HepG2 (cell line): ENCODE measurements at regions not wholly inside any gene's neighbourhood (a gene's known extent, or its start where the extent isn't known, plus 50 kb on each side); places are given as distances from the start of the nearest gene placed in this dataset.

ENCODE experiments used
- GFI1 ChIP-seq: sonication (generic); formaldehyde crosslinking; IDR thresholded peaks from 2 replicates; pipeline ENCODE4 v1.5.0; 2020; ENCODE audit warnings: missing genetic modification reagents, mild to moderate bottlenecking, borderline replicate concordance
- JUNB ChIP-seq: sonication (generic); formaldehyde crosslinking; IDR thresholded peaks from 2 replicates; pipeline ENCODE4 v1.8.0; 2022; ENCODE audit warnings: missing genetic modification reagents, mild to moderate bottlenecking, borderline replicate concordance
- NR2F2 ChIP-seq: IDR thresholded peaks from 2 replicates; pipeline ENCODE4 v1.6.1; 2012; ENCODE audit warnings: low read depth, inconsistent platforms, borderline replicate concordance
- RAD51 ChIP-seq: fragments of 450-650 bp; IDR thresholded peaks from 2 replicates; pipeline ENCODE4 v1.6.1; 2016; ENCODE audit warnings: borderline replicate concordance
- ZMYM2 ChIP-seq: sonication (generic); formaldehyde crosslinking; IDR thresholded peaks from 2 replicates; pipeline ENCODE4 v1.8.0; 2022; ENCODE audit warnings: mild to moderate bottlenecking, missing genetic modification reagents
- ZNF180 ChIP-seq: sonication (generic); formaldehyde crosslinking; IDR thresholded peaks from 2 replicates; pipeline ENCODE4 v1.4.0; 2020; ENCODE audit warnings: low read depth, missing genetic modification reagents, borderline replicate concordance
- ZNF652 ChIP-seq: IDR thresholded peaks from 2 replicates; pipeline ENCODE4 v1.6.1; 2016; ENCODE audit warnings: low read depth, borderline replicate concordance
- TF ChIP-seq, protein P1 (sequence below): sonication (generic); formaldehyde crosslinking; IDR thresholded peaks from 2 replicates; pipeline ENCODE4 v1.8.1; 2023; ENCODE audit warnings: mild to moderate bottlenecking, missing genetic modification reagents
- TF ChIP-seq, protein P2 (sequence below): IDR thresholded peaks from 2 replicates; pipeline ENCODE4 v1.6.1; 2016; ENCODE audit warnings: low read depth, missing genetic modification reagents, missing compliant biosample characterization
- TF ChIP-seq, protein P3 (sequence below): sonication (generic); formaldehyde crosslinking; IDR thresholded peaks from 2 replicates; pipeline ENCODE4 v1.4.0; 2020; ENCODE audit warnings: missing genetic modification reagents, mild to moderate bottlenecking, borderline replicate concordance
- TF ChIP-seq, protein P4 (sequence below): IDR thresholded peaks from 2 replicates; pipeline ENCODE4 v1.6.1; 2016; ENCODE audit warnings: missing genetic modification reagents, missing compliant biosample characterization
- TF ChIP-seq, protein P5 (sequence below): sonication (generic); formaldehyde crosslinking; conservative IDR thresholded peaks from 2 replicates; pipeline ENCODE4 v1.4.0; 2020; ENCODE audit warnings: mild to moderate bottlenecking, missing genetic modification reagents, moderate library complexity

DNA sequence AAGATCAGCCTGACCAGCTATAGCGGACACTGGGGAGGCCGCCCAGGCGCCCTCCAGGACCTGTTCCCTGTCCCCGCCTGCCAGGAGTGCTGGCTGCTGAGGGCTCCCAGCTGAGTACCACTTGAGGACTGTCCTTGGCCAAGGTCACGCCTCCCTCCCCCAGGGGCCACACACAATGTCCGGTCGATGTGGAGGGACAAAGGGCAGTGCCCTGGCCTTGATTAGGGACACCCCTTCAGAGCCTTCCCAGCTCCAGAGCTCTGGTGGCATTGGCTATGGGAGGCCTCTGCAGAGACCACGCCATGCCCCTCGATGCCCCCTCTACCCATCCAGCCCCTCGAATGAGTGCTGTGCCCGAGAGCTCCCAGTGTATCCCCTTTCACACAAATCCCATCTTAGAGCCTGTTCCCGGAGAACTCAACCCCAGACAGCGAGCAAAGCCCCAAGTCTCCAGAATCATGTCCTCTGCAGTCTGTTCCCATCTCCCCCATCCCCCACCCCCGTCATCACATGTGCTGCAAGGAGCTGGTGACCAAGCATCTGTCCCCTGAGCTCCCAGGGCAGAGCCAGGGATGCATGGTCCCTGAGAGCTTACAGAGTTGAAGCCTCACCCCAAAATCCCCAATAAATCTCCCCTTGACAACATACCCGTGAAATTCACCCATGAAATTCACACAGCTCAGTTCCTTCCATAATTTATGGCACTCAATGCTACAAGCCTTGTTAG is 158.9 kb downstream of the NUP210 start (continued):
- TF ChIP-seq, protein P1, sequence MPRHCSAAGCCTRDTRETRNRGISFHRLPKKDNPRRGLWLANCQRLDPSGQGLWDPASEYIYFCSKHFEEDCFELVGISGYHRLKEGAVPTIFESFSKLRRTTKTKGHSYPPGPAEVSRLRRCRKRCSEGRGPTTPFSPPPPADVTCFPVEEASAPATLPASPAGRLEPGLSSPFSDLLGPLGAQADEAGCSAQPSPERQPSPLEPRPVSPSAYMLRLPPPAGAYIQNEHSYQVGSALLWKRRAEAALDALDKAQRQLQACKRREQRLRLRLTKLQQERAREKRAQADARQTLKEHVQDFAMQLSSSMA (CRISPR knock-in tag): no peak
- TF ChIP-seq NR2F2 (peak; percentile 63; the same call in 1 of the 2 replicates), GFI1 (CRISPR knock-in tag) (peak; percentile 34; the same call in 1 of the 2 replicates), JUNB (no peak), ZMYM2 (CRISPR knock-in tag) (peak; percentile 80; the same call in 1 of the 2 replicates), ZNF652 (CRISPR knock-in tag) (peak; percentile 54; the same call in 1 of the 2 replicates), ZNF180 (no peak), RAD51 (no peak)
- TF ChIP-seq, protein P2, sequence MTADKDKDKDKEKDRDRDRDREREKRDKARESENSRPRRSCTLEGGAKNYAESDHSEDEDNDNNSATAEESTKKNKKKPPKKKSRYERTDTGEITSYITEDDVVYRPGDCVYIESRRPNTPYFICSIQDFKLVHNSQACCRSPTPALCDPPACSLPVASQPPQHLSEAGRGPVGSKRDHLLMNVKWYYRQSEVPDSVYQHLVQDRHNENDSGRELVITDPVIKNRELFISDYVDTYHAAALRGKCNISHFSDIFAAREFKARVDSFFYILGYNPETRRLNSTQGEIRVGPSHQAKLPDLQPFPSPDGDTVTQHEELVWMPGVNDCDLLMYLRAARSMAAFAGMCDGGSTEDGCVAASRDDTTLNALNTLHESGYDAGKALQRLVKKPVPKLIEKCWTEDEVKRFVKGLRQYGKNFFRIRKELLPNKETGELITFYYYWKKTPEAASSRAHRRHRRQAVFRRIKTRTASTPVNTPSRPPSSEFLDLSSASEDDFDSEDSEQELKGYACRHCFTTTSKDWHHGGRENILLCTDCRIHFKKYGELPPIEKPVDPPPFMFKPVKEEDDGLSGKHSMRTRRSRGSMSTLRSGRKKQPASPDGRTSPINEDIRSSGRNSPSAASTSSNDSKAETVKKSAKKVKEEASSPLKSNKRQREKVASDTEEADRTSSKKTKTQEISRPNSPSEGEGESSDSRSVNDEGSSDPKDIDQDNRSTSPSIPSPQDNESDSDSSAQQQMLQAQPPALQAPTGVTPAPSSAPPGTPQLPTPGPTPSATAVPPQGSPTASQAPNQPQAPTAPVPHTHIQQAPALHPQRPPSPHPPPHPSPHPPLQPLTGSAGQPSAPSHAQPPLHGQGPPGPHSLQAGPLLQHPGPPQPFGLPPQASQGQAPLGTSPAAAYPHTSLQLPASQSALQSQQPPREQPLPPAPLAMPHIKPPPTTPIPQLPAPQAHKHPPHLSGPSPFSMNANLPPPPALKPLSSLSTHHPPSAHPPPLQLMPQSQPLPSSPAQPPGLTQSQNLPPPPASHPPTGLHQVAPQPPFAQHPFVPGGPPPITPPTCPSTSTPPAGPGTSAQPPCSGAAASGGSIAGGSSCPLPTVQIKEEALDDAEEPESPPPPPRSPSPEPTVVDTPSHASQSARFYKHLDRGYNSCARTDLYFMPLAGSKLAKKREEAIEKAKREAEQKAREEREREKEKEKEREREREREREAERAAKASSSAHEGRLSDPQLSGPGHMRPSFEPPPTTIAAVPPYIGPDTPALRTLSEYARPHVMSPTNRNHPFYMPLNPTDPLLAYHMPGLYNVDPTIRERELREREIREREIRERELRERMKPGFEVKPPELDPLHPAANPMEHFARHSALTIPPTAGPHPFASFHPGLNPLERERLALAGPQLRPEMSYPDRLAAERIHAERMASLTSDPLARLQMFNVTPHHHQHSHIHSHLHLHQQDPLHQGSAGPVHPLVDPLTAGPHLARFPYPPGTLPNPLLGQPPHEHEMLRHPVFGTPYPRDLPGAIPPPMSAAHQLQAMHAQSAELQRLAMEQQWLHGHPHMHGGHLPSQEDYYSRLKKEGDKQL (CRISPR knock-in tag): peak; percentile 23; the same call in 1 of the 2 replicates
- TF ChIP-seq, protein P3, sequence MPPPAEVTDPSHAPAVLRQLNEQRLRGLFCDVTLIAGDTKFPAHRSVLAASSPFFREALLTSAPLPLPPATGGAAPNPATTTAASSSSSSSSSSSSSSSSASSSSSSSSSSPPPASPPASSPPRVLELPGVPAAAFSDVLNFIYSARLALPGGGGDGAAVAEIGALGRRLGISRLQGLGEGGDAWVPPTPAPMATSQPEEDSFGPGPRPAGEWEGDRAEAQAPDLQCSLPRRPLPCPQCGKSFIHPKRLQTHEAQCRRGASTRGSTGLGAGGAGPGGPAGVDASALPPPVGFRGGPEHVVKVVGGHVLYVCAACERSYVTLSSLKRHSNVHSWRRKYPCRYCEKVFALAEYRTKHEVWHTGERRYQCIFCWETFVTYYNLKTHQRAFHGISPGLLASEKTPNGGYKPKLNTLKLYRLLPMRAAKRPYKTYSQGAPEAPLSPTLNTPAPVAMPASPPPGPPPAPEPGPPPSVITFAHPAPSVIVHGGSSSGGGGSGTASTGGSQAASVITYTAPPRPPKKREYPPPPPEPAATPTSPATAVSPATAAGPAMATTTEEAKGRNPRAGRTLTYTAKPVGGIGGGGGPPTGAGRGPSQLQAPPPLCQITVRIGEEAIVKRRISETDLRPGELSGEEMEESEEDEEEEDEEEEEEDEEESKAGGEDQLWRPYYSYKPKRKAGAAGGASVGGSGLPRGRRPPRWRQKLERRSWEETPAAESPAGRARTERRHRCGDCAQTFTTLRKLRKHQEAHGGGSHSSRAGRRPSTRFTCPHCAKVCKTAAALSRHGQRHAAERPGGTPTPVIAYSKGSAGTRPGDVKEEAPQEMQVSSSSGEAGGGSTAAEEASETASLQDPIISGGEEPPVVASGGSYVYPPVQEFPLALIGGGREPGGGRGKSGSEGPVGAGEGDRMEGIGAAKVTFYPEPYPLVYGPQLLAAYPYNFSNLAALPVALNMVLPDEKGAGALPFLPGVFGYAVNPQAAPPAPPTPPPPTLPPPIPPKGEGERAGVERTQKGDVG: peak; percentile 37; the same call in 1 of the 2 replicates
- TF ChIP-seq, protein P4, sequence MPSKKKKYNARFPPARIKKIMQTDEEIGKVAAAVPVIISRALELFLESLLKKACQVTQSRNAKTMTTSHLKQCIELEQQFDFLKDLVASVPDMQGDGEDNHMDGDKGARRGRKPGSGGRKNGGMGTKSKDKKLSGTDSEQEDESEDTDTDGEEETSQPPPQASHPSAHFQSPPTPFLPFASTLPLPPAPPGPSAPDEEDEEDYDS (CRISPR knock-in tag): no peak
- TF ChIP-seq, protein P5, sequence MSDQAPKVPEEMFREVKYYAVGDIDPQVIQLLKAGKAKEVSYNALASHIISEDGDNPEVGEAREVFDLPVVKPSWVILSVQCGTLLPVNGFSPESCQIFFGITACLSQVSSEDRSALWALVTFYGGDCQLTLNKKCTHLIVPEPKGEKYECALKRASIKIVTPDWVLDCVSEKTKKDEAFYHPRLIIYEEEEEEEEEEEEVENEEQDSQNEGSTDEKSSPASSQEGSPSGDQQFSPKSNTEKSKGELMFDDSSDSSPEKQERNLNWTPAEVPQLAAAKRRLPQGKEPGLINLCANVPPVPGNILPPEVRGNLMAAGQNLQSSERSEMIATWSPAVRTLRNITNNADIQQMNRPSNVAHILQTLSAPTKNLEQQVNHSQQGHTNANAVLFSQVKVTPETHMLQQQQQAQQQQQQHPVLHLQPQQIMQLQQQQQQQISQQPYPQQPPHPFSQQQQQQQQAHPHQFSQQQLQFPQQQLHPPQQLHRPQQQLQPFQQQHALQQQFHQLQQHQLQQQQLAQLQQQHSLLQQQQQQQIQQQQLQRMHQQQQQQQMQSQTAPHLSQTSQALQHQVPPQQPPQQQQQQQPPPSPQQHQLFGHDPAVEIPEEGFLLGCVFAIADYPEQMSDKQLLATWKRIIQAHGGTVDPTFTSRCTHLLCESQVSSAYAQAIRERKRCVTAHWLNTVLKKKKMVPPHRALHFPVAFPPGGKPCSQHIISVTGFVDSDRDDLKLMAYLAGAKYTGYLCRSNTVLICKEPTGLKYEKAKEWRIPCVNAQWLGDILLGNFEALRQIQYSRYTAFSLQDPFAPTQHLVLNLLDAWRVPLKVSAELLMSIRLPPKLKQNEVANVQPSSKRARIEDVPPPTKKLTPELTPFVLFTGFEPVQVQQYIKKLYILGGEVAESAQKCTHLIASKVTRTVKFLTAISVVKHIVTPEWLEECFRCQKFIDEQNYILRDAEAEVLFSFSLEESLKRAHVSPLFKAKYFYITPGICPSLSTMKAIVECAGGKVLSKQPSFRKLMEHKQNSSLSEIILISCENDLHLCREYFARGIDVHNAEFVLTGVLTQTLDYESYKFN (CRISPR knock-in tag): peak; percentile 86
